ENCODE measurements at regions not wholly inside any gene's neighbourhood (a gene's known extent, or its start where the extent isn't known, plus 50 kb on each side); places are given as distances from the start of the nearest gene placed in this dataset.
A peak's percentile ranks its signal among the peaks of the same experiment; 100 is the strongest.

GRCh38 chr6:142693441-142693840, 251.5 kb downstream of the HIVEP2 start:
- WGBS (ENCODE audit: extremely low coverage, insufficient coverage, insufficient read length), result no CpG with 5 or more reads among the region's 4 CpGs
- H3K9me3 ChIP-seq (ENCODE audit: insufficient read depth, low read depth, low read length), result no peaks in the 10 kb centered on the region

GRCh38 chr6:142694054-142694453, 250.9 kb downstream of the HIVEP2 start:
- Histone ChIP-seq H2BK12ac (ENCODE audit: low read length) (no peak overlapping the region), H3K14ac (ENCODE audit: low read length) (no peak overlapping the region), H2BK120ac (ENCODE audit: insufficient read depth, low read length, poor library complexity) (no peak overlapping the region), H4K8ac (ENCODE audit: low read depth, low read length) (no peak overlapping the region), H2AK5ac (ENCODE audit: low read length) (no peak overlapping the region), H3K79me1 (ENCODE audit: low read length) (no peaks in the 10 kb centered on the region), H3K79me2 (ENCODE audit: control insufficient read depth, insufficient read depth, low read length, poor library complexity) (no peaks in the 10 kb centered on the region), H4K12ac (ENCODE audit: low read depth, low read length) (no peak overlapping the region), H3K23ac (ENCODE audit: low read length) (no peak overlapping the region), H3K4ac (ENCODE audit: low read depth, low read length) (no peak overlapping the region), H2AFZ (ENCODE audit: insufficient read depth, low read length, poor library complexity) (no peak overlapping the region), H3K27me3 (ENCODE audit: insufficient read depth, low read length) (no peaks in the 10 kb centered on the region), H3K4me1 (ENCODE audit: control insufficient read depth in 1 of 2, insufficient read depth in 2 of 2, low read length in 2 of 2) (peaks cover 0 to 2% of the 10 kb centered on the region in 2 experiments), H3K9ac (ENCODE audit: low read length) (no peak overlapping the region), H3K9me3 (ENCODE audit: insufficient read depth, low read depth, low read length) (no peaks in the 10 kb centered on the region), H3K4me3 (ENCODE audit: low read depth, low read length) (no peak overlapping the region), H3K27ac (ENCODE audit: low read depth, low read length) (no peak overlapping the region), H3K36me3 (ENCODE audit: control insufficient read depth in 1 of 2, insufficient read depth in 2 of 2, low read length in 2 of 2) (no peaks in the 10 kb centered on the region), H2BK5ac (ENCODE audit: low read depth, low read length, poor library complexity) (no peak overlapping the region), H3K18ac (ENCODE audit: low read length) (no peak overlapping the region), H4K91ac (ENCODE audit: low read depth, low read length) (no peak overlapping the region), H3K4me2 (ENCODE audit: low read length) (no peak overlapping the region)
- WGBS (ENCODE audit: extremely low coverage, insufficient coverage, insufficient read length), result no CpG with 5 or more reads among the region's 2 CpGs
- no peak for DNase-seq

More at GRCh38 chr6:142693441-142693840, 251.5 kb downstream of the HIVEP2 start:
- Histone ChIP-seq H3K79me2 (ENCODE audit: control insufficient read depth, insufficient read depth, low read length, poor library complexity) (no peaks in the 10 kb centered on the region), H3K23ac (ENCODE audit: low read length) (no peak overlapping the region), H3K4ac (ENCODE audit: low read depth, low read length) (no peak overlapping the region), H3K14ac (ENCODE audit: low read length) (no peak overlapping the region), H3K4me1 (ENCODE audit: control insufficient read depth in 1 of 2, insufficient read depth in 2 of 2, low read length in 2 of 2) (peaks cover 0 to 2% of the 10 kb centered on the region in 2 experiments), H3K27ac (ENCODE audit: low read depth, low read length) (no peak overlapping the region), H2BK5ac (ENCODE audit: low read depth, low read length, poor library complexity) (no peak overlapping the region), H2AK5ac (ENCODE audit: low read length) (no peak overlapping the region), H4K91ac (ENCODE audit: low read depth, low read length) (no peak overlapping the region), H2BK12ac (ENCODE audit: low read length) (no peak overlapping the region), H3K4me3 (ENCODE audit: low read depth, low read length) (no peak overlapping the region), H3K36me3 (ENCODE audit: control insufficient read depth in 1 of 2, insufficient read depth in 2 of 2, low read length in 2 of 2) (no peaks in the 10 kb centered on the region), H2BK120ac (ENCODE audit: insufficient read depth, low read length, poor library complexity) (no peak overlapping the region), H3K27me3 (ENCODE audit: insufficient read depth, low read length) (no peaks in the 10 kb centered on the region), H3K18ac (ENCODE audit: low read length) (no peak overlapping the region), H3K9ac (ENCODE audit: low read length) (no peak overlapping the region), H3K79me1 (ENCODE audit: low read length) (no peaks in the 10 kb centered on the region), H2AFZ (ENCODE audit: insufficient read depth, low read length, poor library complexity) (no peak overlapping the region), H4K8ac (ENCODE audit: low read depth, low read length) (no peak overlapping the region), H4K12ac (ENCODE audit: low read depth, low read length) (no peak overlapping the region), H3K4me2 (ENCODE audit: low read length) (peak overlapping the region; percentile 50)
- DNase-seq, result peak in 1 of 2 donors; percentile 16

GRCh38 chr6:142695016-142695415, 250.0 kb downstream of the HIVEP2 start:
- WGBS (ENCODE audit: extremely low coverage, insufficient coverage, insufficient read length), result no CpG with 5 or more reads among the region's 3 CpGs
- no peaks in the 10 kb centered on the region for H3K79me1 ChIP-seq (ENCODE audit: low read length)
- H2BK12ac ChIP-seq (ENCODE audit: low read length), result no peak overlapping the region
- no peak for DNase-seq
- no peak overlapping the region for H4K12ac ChIP-seq (ENCODE audit: low read depth, low read length)
- no peak overlapping the region for H3K4me2 ChIP-seq (ENCODE audit: low read length)
- no peak overlapping the region for H3K23ac ChIP-seq (ENCODE audit: low read length)
- no peak overlapping the region for H2BK120ac ChIP-seq (ENCODE audit: insufficient read depth, low read length, poor library complexity)
- no peak overlapping the region for H3K9ac ChIP-seq (ENCODE audit: low read length)
- H3K79me2 ChIP-seq (ENCODE audit: control insufficient read depth, insufficient read depth, low read length, poor library complexity), result no peaks in the 10 kb centered on the region
- no peak overlapping the region for H3K14ac ChIP-seq (ENCODE audit: low read length)
- no peaks in the 10 kb centered on the region for H3K36me3 ChIP-seq (ENCODE audit: control insufficient read depth in 1 of 2, insufficient read depth in 2 of 2, low read length in 2 of 2)
- H2BK5ac ChIP-seq (ENCODE audit: low read depth, low read length, poor library complexity), result no peak overlapping the region
- no peak overlapping the region for H3K4ac ChIP-seq (ENCODE audit: low read depth, low read length)
- no peaks in the 10 kb centered on the region for H3K27me3 ChIP-seq (ENCODE audit: insufficient read depth, low read length)
- no peak overlapping the region for H3K18ac ChIP-seq (ENCODE audit: low read length)
- no peak overlapping the region for H3K4me3 ChIP-seq (ENCODE audit: low read depth, low read length)
- no peak overlapping the region for H3K27ac ChIP-seq (ENCODE audit: low read depth, low read length)
- H4K8ac ChIP-seq (ENCODE audit: low read depth, low read length), result no peak overlapping the region
- H3K4me1 ChIP-seq (ENCODE audit: control insufficient read depth in 1 of 2, insufficient read depth in 2 of 2, low read length in 2 of 2), result peaks cover 0 to 2% of the 10 kb centered on the region in 2 experiments
- no peak overlapping the region for H2AFZ ChIP-seq (ENCODE audit: insufficient read depth, low read length, poor library complexity)
- no peak overlapping the region for H2AK5ac ChIP-seq (ENCODE audit: low read length)
- H4K91ac ChIP-seq (ENCODE audit: low read depth, low read length), result no peak overlapping the region
- no peaks in the 10 kb centered on the region for H3K9me3 ChIP-seq (ENCODE audit: insufficient read depth, low read depth, low read length)

GRCh38 chr6:142696123-142697000, 248.6 kb downstream of the HIVEP2 start:
- H2AFZ ChIP-seq (ENCODE audit: insufficient read depth, low read length, poor library complexity), result no peak overlapping the region

More at GRCh38 chr6:142696123-142697000, 248.6 kb downstream of the HIVEP2 start:
- no peak overlapping the region for H4K91ac ChIP-seq (ENCODE audit: low read depth, low read length)
- no peak for DNase-seq
- no peak overlapping the region for H2BK12ac ChIP-seq (ENCODE audit: low read length)
- no peaks in the 10 kb centered on the region for H3K79me2 ChIP-seq (ENCODE audit: control insufficient read depth, insufficient read depth, low read length, poor library complexity)
- H3K18ac ChIP-seq (ENCODE audit: low read length), result no peak overlapping the region
- H2BK120ac ChIP-seq (ENCODE audit: insufficient read depth, low read length, poor library complexity), result no peak overlapping the region
- no CpG with 5 or more reads among the region's 12 CpGs for WGBS (ENCODE audit: extremely low coverage, insufficient coverage, insufficient read length)
- H3K27me3 ChIP-seq (ENCODE audit: insufficient read depth, low read length), result no peaks in the 10 kb centered on the region
- H3K27ac ChIP-seq (ENCODE audit: low read depth, low read length), result no peak overlapping the region
- no peaks in the 10 kb centered on the region for H3K9me3 ChIP-seq (ENCODE audit: insufficient read depth, low read depth, low read length)
- H3K4me1 ChIP-seq (ENCODE audit: control insufficient read depth in 1 of 2, insufficient read depth in 2 of 2, low read length in 2 of 2), result peaks cover 0 to 2% of the 10 kb centered on the region in 2 experiments
- H3K36me3 ChIP-seq (ENCODE audit: control insufficient read depth in 1 of 2, insufficient read depth in 2 of 2, low read length in 2 of 2), result no peaks in the 10 kb centered on the region
- no peaks in the 10 kb centered on the region for H3K79me1 ChIP-seq (ENCODE audit: low read length)
- no peak overlapping the region for H3K4me2 ChIP-seq (ENCODE audit: low read length)
- no peak overlapping the region for H3K4me3 ChIP-seq (ENCODE audit: low read depth, low read length)
- no peak overlapping the region for H3K14ac ChIP-seq (ENCODE audit: low read length)
- no peak overlapping the region for H3K4ac ChIP-seq (ENCODE audit: low read depth, low read length)
- H2BK5ac ChIP-seq (ENCODE audit: low read depth, low read length, poor library complexity), result no peak overlapping the region
- no peak overlapping the region for H3K23ac ChIP-seq (ENCODE audit: low read length)
- H4K8ac ChIP-seq (ENCODE audit: low read depth, low read length), result no peak overlapping the region
- H2AK5ac ChIP-seq (ENCODE audit: low read length), result no peak overlapping the region
- no peak overlapping the region for H3K9ac ChIP-seq (ENCODE audit: low read length)
- H4K12ac ChIP-seq (ENCODE audit: low read depth, low read length), result no peak overlapping the region

Measured in trophoblast cell (in vitro differentiated cells and primary cell).